GM21367 (cell line): ENCODE measurements at regions not wholly inside any gene's neighbourhood (a gene's known extent, or its start where the extent isn't known, plus 50 kb on each side); places are given as distances from the start of the nearest gene placed in this dataset.
"Not testable (repeated sequence)": the region's sequence is repeated elsewhere in the genome, so short reads cannot be mapped to it uniquely, and the experiment has no call there.

Experiments used
- ATAC-seq: cut with Tn5 transposase; IDR thresholded peaks from one replicate; pipeline ENCODE4 v1.9.1; 2021; ENCODE audit not compliant: unreplicated experiment

GRCh38 chr15:93382200-93382820, 293.3 kb upstream of the RGMA start:
- no peak for ATAC-seq

GRCh38 chr15:93378558-93378957, 289.5 kb upstream of the RGMA start:
- ATAC-seq, result no peak

- ATAC-seq, result no peak
Measured at GRCh38 chr15:93372865-93373223, 283.8 kb upstream of the RGMA start.

GRCh38 chr15:93372208-93372864, 283.3 kb upstream of the RGMA start:
- no peak for ATAC-seq

GRCh38 chr15:93366387-93367100, 277.5 kb upstream of the RGMA start:
- ATAC-seq, result no peak

GRCh38 chr15:93362821-93363220, 273.8 kb upstream of the RGMA start:
- no peak for ATAC-seq

GRCh38 chr15:93362203-93362602, 273.2 kb upstream of the RGMA start:
- ATAC-seq, result no peak

GRCh38 chr15:93361703-93362102, 272.7 kb upstream of the RGMA start:
- no peak for ATAC-seq

- ATAC-seq, result no peak
Measured at GRCh38 chr15:93360976-93361375, 272.0 kb upstream of the RGMA start.

- no peak for ATAC-seq
Measured at GRCh38 chr15:93360318-93360717, 271.3 kb upstream of the RGMA start.

GRCh38 chr15:93359425-93360131, 270.6 kb upstream of the RGMA start:
- no peak for ATAC-seq

GRCh38 chr15:93359060-93359408, 270.0 kb upstream of the RGMA start:
- no peak for ATAC-seq

GRCh38 chr15:93358166-93359059, 269.4 kb upstream of the RGMA start:
- no peak for ATAC-seq

- ATAC-seq, result no peak
Measured at GRCh38 chr15:93348711-93349545, 259.9 kb upstream of the RGMA start.

- no peak for ATAC-seq
Measured at GRCh38 chr15:93347986-93348385, 259.0 kb upstream of the RGMA start.

- ATAC-seq, result no peak
Measured at GRCh38 chr15:93345981-93346380, 257.0 kb upstream of the RGMA start.

GRCh38 chr15:93343402-93343801, 254.4 kb upstream of the RGMA start:
- ATAC-seq, result not testable (repeated sequence)

GRCh38 chr15:93341164-93341563, 252.2 kb upstream of the RGMA start:
- no peak for ATAC-seq

GRCh38 chr15:93340406-93340805, 251.4 kb upstream of the RGMA start:
- no peak for ATAC-seq

GRCh38 chr15:93333796-93334195, 244.8 kb upstream of the RGMA start:
- no peak for ATAC-seq
